ENCODE measurements at regions not wholly inside any gene's neighbourhood (a gene's known extent, or its start where the extent isn't known, plus 50 kb on each side); places are given as distances from the start of the nearest gene placed in this dataset.
A peak's percentile ranks its signal among the peaks of the same experiment; 100 is the strongest.

- no peak for DNase-seq
- H3K27ac ChIP-seq (ENCODE audit: insufficient read depth, low read length, poor library complexity, severe bottlenecking), result no peak overlapping the region
These were observed 52.0 kb upstream of the OSBPL8 start for GRCh38 chr12:76611533-76611932.

DNA sequence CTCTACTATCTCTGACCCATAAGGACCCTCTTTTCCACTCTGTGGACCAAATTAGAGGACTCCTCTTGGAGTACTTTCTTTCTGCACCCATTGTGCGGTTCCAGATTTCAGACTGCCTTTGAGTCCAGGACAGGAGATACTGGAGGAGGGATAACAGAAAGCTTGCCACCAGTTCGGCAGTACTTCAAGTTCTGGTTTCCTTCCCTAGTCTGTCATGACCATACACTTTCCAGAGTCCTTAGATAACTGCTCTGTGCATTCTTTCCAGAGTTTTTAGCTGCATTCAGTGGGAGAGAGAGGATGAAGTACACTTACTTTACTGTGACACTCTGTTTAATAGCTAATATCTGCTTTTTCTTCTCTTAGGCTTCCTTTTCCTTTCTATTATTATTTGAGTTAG, 54.8 kb upstream of the OSBPL8 start:
- H3K9me3 ChIP-seq (ENCODE audit: control insufficient read depth, low read length), result no peaks in the 10 kb centered on the region
- H3K4me3 ChIP-seq (ENCODE audit: insufficient read depth, low read depth, low read length, poor library complexity, severe bottlenecking), result no peak overlapping the region
- no peaks in the 10 kb centered on the region for H3K27me3 ChIP-seq (replicated peaks; ENCODE audit: control insufficient read depth, insufficient read depth, low read length, poor library complexity, severe bottlenecking)

More at GRCh38 chr12:76611533-76611932, 52.0 kb upstream of the OSBPL8 start:
- Histone ChIP-seq H3K27me3 (replicated peaks; ENCODE audit: control insufficient read depth, insufficient read depth, low read length, poor library complexity, severe bottlenecking) (no peaks in the 10 kb centered on the region), H3K9me3 (ENCODE audit: control insufficient read depth, low read length) (no peaks in the 10 kb centered on the region), H3K36me3 (ENCODE audit: control insufficient read depth, insufficient read depth, low read length) (no peaks in the 10 kb centered on the region), H3K4me1 (ENCODE audit: control insufficient read depth, insufficient read depth, low read length, poor library complexity, severe bottlenecking) (no peaks in the 10 kb centered on the region), H3K4me3 (ENCODE audit: insufficient read depth, low read depth, low read length, poor library complexity, severe bottlenecking) (no peak overlapping the region)

GRCh38 chr12:76618031-76618430, 58.5 kb upstream of the OSBPL8 start:
- DNase-seq, result no peak
- Histone ChIP-seq H3K4me1 (ENCODE audit: control insufficient read depth, insufficient read depth, low read length, poor library complexity, severe bottlenecking) (no peaks in the 10 kb centered on the region), H3K27ac (ENCODE audit: insufficient read depth, low read length, poor library complexity, severe bottlenecking) (no peak overlapping the region), H3K27me3 (replicated peaks; ENCODE audit: control insufficient read depth, insufficient read depth, low read length, poor library complexity, severe bottlenecking) (no peaks in the 10 kb centered on the region), H3K9me3 (ENCODE audit: control insufficient read depth, low read length) (no peaks in the 10 kb centered on the region), H3K4me3 (ENCODE audit: insufficient read depth, low read depth, low read length, poor library complexity, severe bottlenecking) (no peak overlapping the region), H3K36me3 (ENCODE audit: control insufficient read depth, insufficient read depth, low read length) (no peaks in the 10 kb centered on the region)

More for the DNA sequence above, 54.8 kb upstream of the OSBPL8 start:
- no peaks in the 10 kb centered on the region for H3K4me1 ChIP-seq (ENCODE audit: control insufficient read depth, insufficient read depth, low read length, poor library complexity, severe bottlenecking)
- H3K36me3 ChIP-seq (ENCODE audit: control insufficient read depth, insufficient read depth, low read length), result no peaks in the 10 kb centered on the region
- H3K27ac ChIP-seq (ENCODE audit: insufficient read depth, low read length, poor library complexity, severe bottlenecking), result no peak overlapping the region
- no peak for DNase-seq

- no peak overlapping the region for H3K4me3 ChIP-seq (ENCODE audit: insufficient read depth, low read depth, low read length, poor library complexity, severe bottlenecking)
- no peak overlapping the region for H3K27ac ChIP-seq (ENCODE audit: insufficient read depth, low read length, poor library complexity, severe bottlenecking)
- peak; percentile 29 to 57 (median 29) for DNase-seq
These were observed 62.0 kb upstream of the OSBPL8 start for GRCh38 chr12:76621582-76622024.

GRCh38 chr12:76622351-76622750, 62.8 kb upstream of the OSBPL8 start:
- no peaks in the 10 kb centered on the region for H3K27me3 ChIP-seq (replicated peaks; ENCODE audit: control insufficient read depth, insufficient read depth, low read length, poor library complexity, severe bottlenecking)
- no peaks in the 10 kb centered on the region for H3K36me3 ChIP-seq (ENCODE audit: control insufficient read depth, insufficient read depth, low read length)
- H3K4me3 ChIP-seq (ENCODE audit: insufficient read depth, low read depth, low read length, poor library complexity, severe bottlenecking), result no peak overlapping the region
- DNase-seq, result no peak
- no peaks in the 10 kb centered on the region for H3K4me1 ChIP-seq (ENCODE audit: control insufficient read depth, insufficient read depth, low read length, poor library complexity, severe bottlenecking)
- no peaks in the 10 kb centered on the region for H3K9me3 ChIP-seq (ENCODE audit: control insufficient read depth, low read length)
- no peak overlapping the region for H3K27ac ChIP-seq (ENCODE audit: insufficient read depth, low read length, poor library complexity, severe bottlenecking)

More at GRCh38 chr12:76621582-76622024, 62.0 kb upstream of the OSBPL8 start:
- Histone ChIP-seq H3K9me3 (ENCODE audit: control insufficient read depth, low read length) (no peaks in the 10 kb centered on the region), H3K4me1 (ENCODE audit: control insufficient read depth, insufficient read depth, low read length, poor library complexity, severe bottlenecking) (no peaks in the 10 kb centered on the region), H3K27me3 (replicated peaks; ENCODE audit: control insufficient read depth, insufficient read depth, low read length, poor library complexity, severe bottlenecking) (no peaks in the 10 kb centered on the region), H3K36me3 (ENCODE audit: control insufficient read depth, insufficient read depth, low read length) (no peaks in the 10 kb centered on the region)

DNA sequence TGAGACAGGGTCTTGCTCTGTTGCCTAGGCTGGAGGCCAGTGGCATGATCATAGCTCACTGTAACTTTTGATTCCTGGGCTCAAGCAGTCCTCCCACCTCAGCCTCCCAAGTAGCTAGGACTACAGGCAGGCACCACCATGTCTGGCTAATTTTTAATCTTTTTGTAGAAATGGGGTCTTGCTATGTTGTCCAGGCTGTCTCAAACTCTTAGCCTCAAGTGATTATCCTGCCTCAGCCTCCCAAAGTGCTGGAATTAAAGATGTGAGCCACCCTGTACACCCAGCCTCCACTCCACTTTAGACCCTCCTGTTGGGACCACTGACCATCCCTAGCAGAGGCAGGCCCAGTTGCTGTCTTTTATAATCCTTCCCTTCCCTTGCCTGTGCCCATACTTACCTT, 63.3 kb upstream of the OSBPL8 start:
- Histone ChIP-seq H3K36me3 (ENCODE audit: control insufficient read depth, insufficient read depth, low read length) (no peaks in the 10 kb centered on the region), H3K9me3 (ENCODE audit: control insufficient read depth, low read length) (no peaks in the 10 kb centered on the region), H3K4me1 (ENCODE audit: control insufficient read depth, insufficient read depth, low read length, poor library complexity, severe bottlenecking) (no peaks in the 10 kb centered on the region), H3K27me3 (replicated peaks; ENCODE audit: control insufficient read depth, insufficient read depth, low read length, poor library complexity, severe bottlenecking) (no peaks in the 10 kb centered on the region), H3K4me3 (ENCODE audit: insufficient read depth, low read depth, low read length, poor library complexity, severe bottlenecking) (no peak overlapping the region), H3K27ac (ENCODE audit: insufficient read depth, low read length, poor library complexity, severe bottlenecking) (no peak overlapping the region)
- DNase-seq, result no peak

DNA sequence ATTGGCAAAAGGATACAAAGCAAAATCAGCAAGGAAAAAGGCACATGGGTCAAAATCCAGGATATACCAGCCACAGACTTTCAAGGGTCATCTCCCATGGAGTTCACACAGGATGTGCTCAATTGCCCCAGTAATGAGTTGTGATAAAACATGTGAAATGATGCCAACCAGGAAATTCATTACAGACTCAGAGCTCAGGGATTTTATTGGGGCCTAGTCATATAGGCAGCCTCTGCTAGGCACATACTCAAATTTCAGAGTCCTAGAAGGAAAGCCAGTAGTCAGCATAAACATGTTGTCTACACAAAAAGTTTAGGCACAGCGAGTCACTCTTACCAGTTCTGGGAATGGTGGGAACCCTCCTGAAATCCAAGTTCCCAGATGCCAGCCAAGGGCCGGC, 64.4 kb upstream of the OSBPL8 start:
- H3K4me3 ChIP-seq (ENCODE audit: insufficient read depth, low read depth, low read length, poor library complexity, severe bottlenecking), result no peak overlapping the region
- no peak overlapping the region for H3K27ac ChIP-seq (ENCODE audit: insufficient read depth, low read length, poor library complexity, severe bottlenecking)
- H3K9me3 ChIP-seq (ENCODE audit: control insufficient read depth, low read length), result no peaks in the 10 kb centered on the region
- no peak for DNase-seq
- H3K27me3 ChIP-seq (replicated peaks; ENCODE audit: control insufficient read depth, insufficient read depth, low read length, poor library complexity, severe bottlenecking), result no peaks in the 10 kb centered on the region
- H3K36me3 ChIP-seq (ENCODE audit: control insufficient read depth, insufficient read depth, low read length), result no peaks in the 10 kb centered on the region
- H3K4me1 ChIP-seq (ENCODE audit: control insufficient read depth, insufficient read depth, low read length, poor library complexity, severe bottlenecking), result no peaks in the 10 kb centered on the region

GRCh38 chr12:76627346-76628135, 68.0 kb upstream of the OSBPL8 start:
- Histone ChIP-seq H3K27ac (ENCODE audit: insufficient read depth, low read length, poor library complexity, severe bottlenecking) (no peak overlapping the region), H3K27me3 (replicated peaks; ENCODE audit: control insufficient read depth, insufficient read depth, low read length, poor library complexity, severe bottlenecking) (no peaks in the 10 kb centered on the region), H3K9me3 (ENCODE audit: control insufficient read depth, low read length) (no peaks in the 10 kb centered on the region), H3K4me3 (ENCODE audit: insufficient read depth, low read depth, low read length, poor library complexity, severe bottlenecking) (no peak overlapping the region), H3K36me3 (ENCODE audit: control insufficient read depth, insufficient read depth, low read length) (no peaks in the 10 kb centered on the region), H3K4me1 (ENCODE audit: control insufficient read depth, insufficient read depth, low read length, poor library complexity, severe bottlenecking) (no peaks in the 10 kb centered on the region)
- DNase-seq, result no peak

- no peak overlapping the region for H3K4me3 ChIP-seq (ENCODE audit: insufficient read depth, low read depth, low read length, poor library complexity, severe bottlenecking)
- H3K36me3 ChIP-seq (ENCODE audit: control insufficient read depth, insufficient read depth, low read length), result no peaks in the 10 kb centered on the region
- H3K9me3 ChIP-seq (ENCODE audit: control insufficient read depth, low read length), result no peaks in the 10 kb centered on the region
- no peaks in the 10 kb centered on the region for H3K4me1 ChIP-seq (ENCODE audit: control insufficient read depth, insufficient read depth, low read length, poor library complexity, severe bottlenecking)
- DNase-seq, result no peak
- H3K27me3 ChIP-seq (replicated peaks; ENCODE audit: control insufficient read depth, insufficient read depth, low read length, poor library complexity, severe bottlenecking), result no peaks in the 10 kb centered on the region
- H3K27ac ChIP-seq (ENCODE audit: insufficient read depth, low read length, poor library complexity, severe bottlenecking), result no peak overlapping the region
These were observed 69.2 kb upstream of the OSBPL8 start for GRCh38 chr12:76628745-76629144.

GRCh38 chr12:76631741-76632140, 72.2 kb upstream of the OSBPL8 start:
- Histone ChIP-seq H3K27ac (ENCODE audit: insufficient read depth, low read length, poor library complexity, severe bottlenecking) (no peak overlapping the region), H3K4me3 (ENCODE audit: insufficient read depth, low read depth, low read length, poor library complexity, severe bottlenecking) (no peak overlapping the region)

More at GRCh38 chr12:76631741-76632140, 72.2 kb upstream of the OSBPL8 start:
- Histone ChIP-seq H3K4me1 (ENCODE audit: control insufficient read depth, insufficient read depth, low read length, poor library complexity, severe bottlenecking) (no peaks in the 10 kb centered on the region), H3K9me3 (ENCODE audit: control insufficient read depth, low read length) (no peaks in the 10 kb centered on the region), H3K36me3 (ENCODE audit: control insufficient read depth, insufficient read depth, low read length) (no peaks in the 10 kb centered on the region), H3K27me3 (replicated peaks; ENCODE audit: control insufficient read depth, insufficient read depth, low read length, poor library complexity, severe bottlenecking) (no peaks in the 10 kb centered on the region)
- DNase-seq, result no peak
